ENCODE measurements at regions not wholly inside any gene's neighbourhood (a gene's known extent, or its start where the extent isn't known, plus 50 kb on each side); places are given as distances from the start of the nearest gene placed in this dataset.

DNA sequence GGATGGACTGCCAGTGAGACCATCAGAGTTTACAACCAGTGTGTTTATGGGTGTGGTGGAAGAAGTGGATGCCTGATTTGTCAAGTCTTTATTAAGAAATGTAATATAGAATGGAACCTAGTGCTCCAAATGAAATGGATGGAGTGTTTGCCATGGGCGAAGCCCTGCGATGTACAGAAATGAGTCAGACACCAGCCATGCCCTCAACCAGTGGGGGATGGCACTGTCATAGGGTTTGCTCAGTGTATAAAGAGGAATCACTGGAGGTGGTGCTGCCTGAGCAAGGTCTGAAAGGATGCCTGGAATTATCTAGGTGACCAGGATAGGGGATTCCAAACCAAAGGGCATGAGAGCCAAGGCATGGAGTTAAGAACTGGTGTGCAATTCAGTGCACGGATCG, 120.9 kb upstream of the MTNR1B start (continued):
- TF ChIP-seq ZNF263 (CRISPR knock-in tag; IDR thresholded peaks at IDR 0.05; ENCODE audit: borderline replicate concordance) (no peak), ETS2 (tag; IDR thresholded peaks at IDR 0.05; ENCODE audit: borderline replicate concordance, poor library complexity, severe bottlenecking) (no peak)

DNA sequence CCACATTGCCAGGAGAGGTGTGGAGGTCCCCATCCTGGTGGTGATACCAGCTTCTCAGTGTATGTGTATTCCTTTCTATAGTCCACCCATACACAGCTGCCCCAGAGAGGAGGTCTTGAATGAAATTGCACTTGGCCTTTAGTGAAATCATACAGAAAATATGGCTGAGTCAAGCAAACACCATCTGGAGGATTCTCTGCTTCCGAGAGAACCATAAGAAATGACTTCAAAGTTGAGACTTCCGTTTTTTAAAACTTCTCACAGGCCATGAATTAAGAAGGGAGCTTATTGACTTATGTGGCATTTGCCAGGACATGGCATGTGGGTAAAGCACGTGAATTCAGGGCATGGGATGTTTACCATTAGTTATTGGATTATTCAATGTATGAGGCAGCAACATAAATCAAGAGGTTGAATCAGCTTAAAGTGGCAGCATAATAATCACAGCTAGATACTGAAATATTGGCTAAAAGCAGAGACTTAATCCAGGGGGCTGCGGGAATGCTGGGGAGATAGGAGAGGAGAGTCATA, 119.1 kb upstream of the MTNR1B start:
- H2AFZ ChIP-seq (ENCODE audit: low read depth, low read length): no peak overlapping the region
- H3K9ac ChIP-seq (ENCODE audit: insufficient read depth in 1 of 2, low read depth in 2 of 2, low read length in 2 of 2): no peak overlapping the region
- DNase-seq (ENCODE audit: extremely low read depth in 1 of 4, low spot score in 3 of 4) (no peak), ATAC-seq (no peak), FAIRE-seq (no peak)
- H3K9me3 ChIP-seq (replicated peaks; ENCODE audit: control insufficient read depth, insufficient read depth, low read depth, low read length): no peaks in the 10 kb centered on the region
- H3K4me2 ChIP-seq (ENCODE audit: insufficient read depth, low read length): no peak overlapping the region
- intact Hi-C loops (cut with micrococcal nuclease): no loop called here
- H3K9me1 ChIP-seq (ENCODE audit: control insufficient read depth, insufficient read depth, low read length): no peaks in the 10 kb centered on the region
- no peak overlapping the region for H3K27ac ChIP-seq (ENCODE audit: extremely low read depth, low read depth, low read length)
- H4K20me1 ChIP-seq (replicated peaks; ENCODE audit: control insufficient read depth, insufficient read depth, low read length): no peaks in the 10 kb centered on the region
- no peaks in the 10 kb centered on the region for H3K36me3 ChIP-seq (ENCODE audit: control insufficient read depth, insufficient read depth, low read length)
- BruUV-seq (replicated peaks): no TSS peak
- no peak overlapping the region for H3K4me3 ChIP-seq
- no peaks in the 10 kb centered on the region for H3K27me3 ChIP-seq (ENCODE audit: control insufficient read depth in 2 of 2, insufficient read depth in 2 of 2, low read length in 2 of 2)
- H3K4me1 ChIP-seq (replicated peaks in 1 of 2; ENCODE audit: control insufficient read depth in 2 of 2, insufficient read depth in 2 of 2, low read length in 2 of 2): no peaks in the 10 kb centered on the region
- 2% methylated on average over 4 of the region's 4 CpGs for WGBS (ENCODE audit: insufficient coverage, low coverage, missing lambda C conversion rate)
- CTCF ChIA-PET (ENCODE audit: low intra/inter-chr PET ratio): no interaction called here
- no peaks in the 10 kb centered on the region for H3K79me2 ChIP-seq (ENCODE audit: control insufficient read depth, insufficient read depth, low read length)
- POLR2A ChIA-PET: no interaction called here
- in situ Hi-C loops (cut with MboI): no loop called here
- no peak for TF ChIP-seq ZNF274 (IDR thresholded peaks at IDR 0.05; ENCODE audit: borderline replicate concordance, low read depth, low read length)
- TF ChIP-seq GATA2 (CRISPR knock-in tag; IDR thresholded peaks at IDR 0.05): no peak
- TF ChIP-seq KDM4B (IDR thresholded peaks at IDR 0.05; ENCODE audit: borderline replicate concordance in 2 of 2, low read depth in 1 of 2): no peak
- TF ChIP-seq, protein P1, sequence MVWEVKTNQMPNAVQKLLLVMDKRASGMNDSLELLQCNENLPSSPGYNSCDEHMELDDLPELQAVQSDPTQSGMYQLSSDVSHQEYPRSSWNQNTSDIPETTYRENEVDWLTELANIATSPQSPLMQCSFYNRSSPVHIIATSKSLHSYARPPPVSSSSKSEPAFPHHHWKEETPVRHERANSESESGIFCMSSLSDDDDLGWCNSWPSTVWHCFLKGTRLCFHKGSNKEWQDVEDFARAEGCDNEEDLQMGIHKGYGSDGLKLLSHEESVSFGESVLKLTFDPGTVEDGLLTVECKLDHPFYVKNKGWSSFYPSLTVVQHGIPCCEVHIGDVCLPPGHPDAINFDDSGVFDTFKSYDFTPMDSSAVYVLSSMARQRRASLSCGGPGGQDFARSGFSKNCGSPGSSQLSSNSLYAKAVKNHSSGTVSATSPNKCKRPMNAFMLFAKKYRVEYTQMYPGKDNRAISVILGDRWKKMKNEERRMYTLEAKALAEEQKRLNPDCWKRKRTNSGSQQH (CRISPR knock-in tag; IDR thresholded peaks at IDR 0.05): no peak
- TF ChIP-seq, protein P2, sequence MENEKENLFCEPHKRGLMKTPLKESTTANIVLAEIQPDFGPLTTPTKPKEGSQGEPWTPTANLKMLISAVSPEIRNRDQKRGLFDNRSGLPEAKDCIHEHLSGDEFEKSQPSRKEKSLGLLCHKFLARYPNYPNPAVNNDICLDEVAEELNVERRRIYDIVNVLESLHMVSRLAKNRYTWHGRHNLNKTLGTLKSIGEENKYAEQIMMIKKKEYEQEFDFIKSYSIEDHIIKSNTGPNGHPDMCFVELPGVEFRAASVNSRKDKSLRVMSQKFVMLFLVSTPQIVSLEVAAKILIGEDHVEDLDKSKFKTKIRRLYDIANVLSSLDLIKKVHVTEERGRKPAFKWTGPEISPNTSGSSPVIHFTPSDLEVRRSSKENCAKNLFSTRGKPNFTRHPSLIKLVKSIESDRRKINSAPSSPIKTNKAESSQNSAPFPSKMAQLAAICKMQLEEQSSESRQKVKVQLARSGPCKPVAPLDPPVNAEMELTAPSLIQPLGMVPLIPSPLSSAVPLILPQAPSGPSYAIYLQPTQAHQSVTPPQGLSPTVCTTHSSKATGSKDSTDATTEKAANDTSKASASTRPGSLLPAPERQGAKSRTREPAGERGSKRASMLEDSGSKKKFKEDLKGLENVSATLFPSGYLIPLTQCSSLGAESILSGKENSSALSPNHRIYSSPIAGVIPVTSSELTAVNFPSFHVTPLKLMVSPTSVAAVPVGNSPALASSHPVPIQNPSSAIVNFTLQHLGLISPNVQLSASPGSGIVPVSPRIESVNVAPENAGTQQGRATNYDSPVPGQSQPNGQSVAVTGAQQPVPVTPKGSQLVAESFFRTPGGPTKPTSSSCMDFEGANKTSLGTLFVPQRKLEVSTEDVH (IDR thresholded peaks at IDR 0.05; ENCODE audit: low read depth, partially characterized antibody): no peak
- no peak for TF ChIP-seq MAX (CRISPR knock-in tag; IDR thresholded peaks at IDR 0.05)
- no peak for TF ChIP-seq KLF13 (tag; IDR thresholded peaks at IDR 0.05; ENCODE audit: borderline replicate concordance, low read depth)
- no peak for TF ChIP-seq SIN3A (IDR thresholded peaks at IDR 0.05; ENCODE audit: borderline replicate concordance in 2 of 2, control insufficient read depth in 1 of 2, low read depth in 2 of 2, low read length in 2 of 2)
- TF ChIP-seq ILF3 (IDR thresholded peaks at IDR 0.05; ENCODE audit: borderline replicate concordance): no peak
- no peak for TF ChIP-seq IRF2 (CRISPR knock-in tag; IDR thresholded peaks at IDR 0.05)
- TF ChIP-seq, protein P3, sequence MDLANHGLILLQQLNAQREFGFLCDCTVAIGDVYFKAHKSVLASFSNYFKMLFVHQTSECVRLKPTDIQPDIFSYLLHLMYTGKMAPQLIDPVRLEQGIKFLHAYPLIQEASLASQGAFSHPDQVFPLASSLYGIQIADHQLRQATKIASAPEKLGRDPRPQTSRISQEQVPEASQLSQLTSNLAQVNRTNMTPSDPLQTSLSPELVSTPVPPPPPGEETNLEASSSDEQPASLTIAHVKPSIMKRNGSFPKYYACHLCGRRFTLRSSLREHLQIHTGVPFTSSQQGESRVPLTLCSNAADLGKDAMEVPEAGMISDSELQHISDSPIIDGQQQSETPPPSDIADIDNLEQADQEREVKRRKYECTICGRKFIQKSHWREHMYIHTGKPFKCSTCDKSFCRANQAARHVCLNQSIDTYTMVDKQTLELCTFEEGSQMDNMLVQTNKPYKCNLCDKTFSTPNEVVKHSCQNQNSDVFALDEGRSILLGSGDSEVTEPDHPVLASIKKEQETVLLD (IDR thresholded peaks at IDR 0.05): no peak
- TF ChIP-seq MCM2 (IDR thresholded peaks at IDR 0.05; ENCODE audit: low read depth): no peak

Data from K562 (cell line).